HG02610 (cell line): ENCODE measurements at regions not wholly inside any gene's neighbourhood (a gene's known extent, or its start where the extent isn't known, plus 50 kb on each side); places are given as distances from the start of the nearest gene placed in this dataset.

Source experiments
- ATAC-seq: cut with Tn5 transposase; IDR thresholded peaks from one replicate; pipeline ENCODE4 v1.9.1; 2021; ENCODE audit warnings: mild to moderate bottlenecking, moderate library complexity; ENCODE audit not compliant: unreplicated experiment

DNA sequence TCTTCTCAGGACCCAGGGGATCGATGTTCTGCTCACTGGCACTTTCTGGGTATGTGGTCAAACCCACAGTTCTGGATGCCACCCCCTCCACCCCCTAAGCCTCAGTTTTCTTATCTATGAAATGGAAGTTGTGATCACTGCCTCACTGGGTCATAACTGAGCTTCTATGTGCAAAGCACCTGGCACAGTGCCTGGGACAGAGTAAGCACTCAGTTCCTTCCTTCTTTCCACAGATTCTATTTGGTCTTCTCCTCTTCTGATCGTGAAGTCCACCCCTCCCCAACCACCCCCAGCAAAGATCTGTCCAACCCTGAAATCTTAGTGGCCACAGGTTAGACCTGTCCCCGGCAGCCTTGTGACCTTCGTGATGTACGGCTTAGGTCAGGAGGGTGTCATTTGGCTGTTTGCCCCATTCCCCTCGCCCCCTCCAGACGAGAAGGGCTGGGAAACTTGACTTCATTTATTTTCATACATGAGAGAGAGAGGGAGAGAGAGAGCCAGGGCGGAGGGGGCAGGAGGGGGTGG, 181.4 kb downstream of the FGF18 start:
- ATAC-seq = peak; percentile 3

DNA sequence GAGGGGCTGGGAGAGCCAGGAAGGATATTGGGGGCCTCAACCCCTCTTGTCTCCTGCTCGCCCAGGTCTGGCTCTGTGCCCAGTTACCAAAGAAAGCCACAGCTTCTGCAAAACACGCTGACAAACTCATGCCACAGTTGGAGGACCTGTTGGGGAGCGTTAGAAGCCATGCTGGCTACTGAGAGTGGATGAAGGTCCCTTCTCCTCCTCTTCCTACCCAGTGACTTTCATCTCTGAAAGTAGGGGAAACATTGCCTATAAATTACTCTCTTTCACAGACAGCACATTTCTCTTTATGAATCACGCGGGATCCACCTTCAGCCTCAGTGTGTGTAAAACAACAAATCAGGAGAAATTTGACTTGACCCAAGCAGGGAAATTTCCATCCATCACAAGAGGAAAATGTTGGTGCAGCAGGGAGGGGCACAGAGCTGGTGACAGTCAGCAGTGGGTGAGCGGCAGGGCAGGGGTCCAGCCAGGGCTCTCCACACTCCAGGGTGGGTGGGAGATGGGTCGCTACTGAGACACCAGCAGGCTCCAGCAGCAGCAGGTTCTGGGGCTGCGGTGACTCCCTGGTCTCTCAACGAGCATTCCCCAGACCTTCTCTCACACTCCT, 181.9 kb downstream of the FGF18 start:
- ATAC-seq = peak; percentile 72

DNA sequence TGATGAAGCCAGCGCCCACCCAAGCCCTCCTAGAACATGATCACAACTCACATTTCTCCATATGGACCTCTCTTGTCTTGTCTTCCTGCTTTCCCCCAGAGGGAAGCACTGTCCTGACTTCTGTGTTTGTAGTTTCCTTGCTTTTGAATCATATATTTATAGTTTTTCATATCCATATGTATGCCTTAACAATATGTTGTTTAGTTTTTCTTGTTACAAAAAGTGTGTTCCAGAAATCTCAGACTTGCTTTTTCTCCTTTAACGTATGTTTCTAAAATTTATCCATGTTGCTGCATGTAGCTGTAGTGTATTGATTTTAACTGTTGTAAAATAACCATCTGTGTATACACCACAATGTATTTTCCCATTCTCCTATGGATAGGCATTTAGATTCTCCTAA, 182.0 kb upstream of the SMIM23 start:
- no peak for ATAC-seq

GRCh38 chr5:171604195-171604594, 181.4 kb upstream of the SMIM23 start:
- ATAC-seq = no peak

DNA sequence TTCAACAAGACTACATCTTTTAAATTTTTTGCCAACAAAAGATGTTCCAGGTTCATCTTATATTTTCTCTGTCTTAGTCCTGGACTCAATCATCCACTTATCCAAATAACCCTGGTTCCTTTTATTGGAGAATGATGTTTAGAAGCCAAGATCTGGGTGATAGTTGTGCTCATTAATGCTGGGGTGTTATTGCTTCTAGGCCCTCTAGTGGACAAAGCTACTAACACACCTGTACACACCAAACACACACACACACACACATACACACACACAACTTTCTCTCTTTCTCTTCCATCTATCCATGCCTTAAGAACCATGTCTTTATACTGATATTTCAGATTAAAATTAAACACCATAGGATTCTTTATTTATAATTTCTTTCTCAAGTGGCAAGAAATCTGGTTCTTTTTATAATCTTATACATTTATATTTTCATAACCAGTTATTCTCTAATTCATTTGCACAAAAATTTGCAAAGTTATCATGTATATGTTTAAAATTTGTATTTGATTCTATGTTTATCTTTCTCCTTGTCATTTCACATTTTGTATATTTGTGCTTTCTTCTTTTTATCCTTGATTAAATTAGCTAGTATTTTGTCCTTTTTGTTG, 179.1 kb upstream of the SMIM23 start:
- ATAC-seq = no peak

GRCh38 chr5:171607863-171608262, 177.8 kb upstream of the SMIM23 start:
- ATAC-seq = no peak

DNA sequence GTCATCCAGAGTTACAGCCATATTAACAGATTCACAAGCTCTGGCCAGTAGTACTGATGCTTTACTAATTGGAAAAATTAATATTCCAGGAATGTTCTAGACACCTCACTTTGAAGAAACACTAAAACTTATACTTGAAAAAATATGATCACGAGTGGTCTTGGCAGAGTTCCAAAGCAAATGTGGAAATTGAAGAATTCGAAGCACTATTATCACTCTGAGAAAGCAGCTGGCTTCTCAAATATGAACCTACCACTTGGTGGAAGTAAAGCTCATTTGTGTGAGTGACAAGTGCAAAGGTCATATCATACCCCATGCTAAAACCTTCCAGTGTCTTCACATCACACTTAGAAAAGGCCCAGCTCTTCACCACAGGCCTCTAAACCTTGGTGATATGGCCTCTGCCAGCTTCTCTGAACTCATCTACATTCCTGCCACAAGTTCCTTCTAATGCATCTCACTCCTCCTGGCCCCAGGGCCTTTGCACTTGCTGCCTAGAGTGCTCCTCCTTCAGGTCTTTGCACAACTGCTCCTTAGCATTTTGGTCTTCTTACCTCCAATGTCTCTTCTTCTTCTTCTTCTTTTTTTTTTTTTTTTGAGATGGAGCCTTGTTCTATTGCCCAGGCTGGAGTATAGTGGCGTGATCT, 175.7 kb upstream of the SMIM23 start:
- ATAC-seq = no peak

- no peak for ATAC-seq
Measured at GRCh38 chr5:171610686-171611085, 174.9 kb upstream of the SMIM23 start.

DNA sequence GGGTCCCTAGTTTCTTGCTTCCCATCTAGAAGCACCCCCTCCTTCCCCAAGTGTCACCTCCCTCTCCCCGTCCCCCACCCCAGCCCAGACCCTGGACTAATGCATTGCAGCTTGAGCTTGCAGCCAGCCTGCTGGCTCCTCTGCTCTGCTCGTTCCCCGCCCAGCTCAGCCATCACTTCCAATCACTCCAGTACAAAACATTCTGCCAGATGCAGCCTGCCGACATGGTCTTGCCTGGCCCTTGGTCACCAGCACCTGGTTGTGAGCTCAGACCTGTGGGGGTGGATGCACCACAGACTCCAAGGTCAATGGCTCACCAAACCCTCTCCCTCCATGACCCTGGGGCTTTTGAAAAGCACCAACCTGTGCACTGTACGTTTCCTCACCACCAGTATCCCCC, 172.9 kb upstream of the SMIM23 start:
- ATAC-seq = no peak

DNA sequence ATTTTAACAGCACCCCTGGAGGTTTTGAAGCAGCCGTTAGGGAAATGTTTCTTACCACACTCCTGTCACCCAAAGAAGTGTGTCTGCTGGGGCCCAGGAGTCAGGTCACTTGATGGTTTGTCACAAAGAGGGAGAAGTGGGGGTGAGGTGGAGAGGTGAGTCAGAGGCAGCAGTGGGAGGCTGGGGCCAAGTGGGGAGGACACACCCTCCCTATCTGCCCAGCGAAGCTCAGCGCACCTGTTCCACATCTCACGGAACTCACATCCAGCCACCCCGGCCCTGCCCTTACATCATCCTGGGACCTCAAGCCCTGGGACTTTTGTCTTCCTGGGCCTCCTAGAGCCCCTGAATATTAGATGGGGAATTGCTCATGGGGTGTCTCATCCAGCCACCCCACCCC, 171.1 kb upstream of the SMIM23 start:
- ATAC-seq = no peak

DNA sequence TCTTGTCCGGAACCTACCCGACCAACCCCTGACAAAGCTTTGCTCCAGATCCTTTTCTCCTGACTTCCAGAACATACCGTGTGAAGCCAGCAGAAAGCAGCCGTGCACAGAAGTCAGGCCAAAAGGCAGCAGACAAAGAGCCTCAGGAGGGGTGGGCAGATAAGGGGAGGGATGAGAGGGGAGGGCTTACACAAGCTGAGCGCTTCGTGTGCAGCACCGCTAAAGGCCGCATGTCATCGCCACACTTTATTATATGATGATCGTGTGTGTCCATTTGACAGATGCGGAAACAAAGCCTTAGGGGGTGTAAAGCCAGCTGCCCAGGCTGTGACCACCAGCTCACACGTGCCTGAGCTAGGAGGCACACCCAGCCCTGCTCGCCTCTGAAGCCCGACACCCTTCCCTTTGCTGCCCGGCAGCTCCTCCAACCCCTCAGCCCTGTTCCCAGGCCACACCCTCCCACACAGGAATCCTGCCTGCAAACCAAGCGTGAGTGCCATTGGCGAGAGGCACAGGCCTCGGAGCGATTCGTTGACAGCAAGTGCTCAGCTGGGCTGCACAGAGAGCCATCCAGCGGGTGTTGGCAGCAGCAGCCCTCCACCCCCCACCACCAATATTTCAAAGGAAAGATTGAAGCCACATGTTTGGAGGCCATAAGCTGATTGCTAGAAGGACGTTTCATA, 170.5 kb upstream of the SMIM23 start:
- no peak for ATAC-seq

GRCh38 chr5:171615705-171616640, 169.6 kb upstream of the SMIM23 start:
- ATAC-seq = no peak

- ATAC-seq = no peak
Measured at GRCh38 chr5:171617266-171617665, 168.4 kb upstream of the SMIM23 start.

- ATAC-seq = no peak
Measured at GRCh38 chr5:171617817-171618591, 167.6 kb upstream of the SMIM23 start.

GRCh38 chr5:171619196-171619595, 166.4 kb upstream of the SMIM23 start:
- no peak for ATAC-seq

DNA sequence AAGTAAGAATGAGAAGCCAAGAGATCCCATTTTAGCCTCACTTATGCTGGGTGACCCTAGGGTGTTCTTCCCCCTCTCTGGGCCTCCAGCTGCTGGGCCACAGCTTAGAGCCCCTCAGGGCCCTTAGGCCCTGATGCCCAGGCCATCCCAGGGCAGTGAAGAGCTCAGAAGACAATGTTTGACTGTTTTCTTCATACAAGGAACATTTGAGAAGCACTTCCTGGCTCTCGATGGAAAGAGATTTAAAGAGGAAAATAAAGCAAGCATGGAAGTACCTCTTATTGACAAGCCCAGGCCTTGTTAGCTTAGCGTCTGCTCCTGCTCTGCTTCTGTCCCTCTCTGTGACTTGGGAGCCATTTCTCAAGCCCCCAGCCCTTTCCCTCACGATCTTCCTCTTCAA, 165.9 kb upstream of the SMIM23 start:
- no peak for ATAC-seq

DNA sequence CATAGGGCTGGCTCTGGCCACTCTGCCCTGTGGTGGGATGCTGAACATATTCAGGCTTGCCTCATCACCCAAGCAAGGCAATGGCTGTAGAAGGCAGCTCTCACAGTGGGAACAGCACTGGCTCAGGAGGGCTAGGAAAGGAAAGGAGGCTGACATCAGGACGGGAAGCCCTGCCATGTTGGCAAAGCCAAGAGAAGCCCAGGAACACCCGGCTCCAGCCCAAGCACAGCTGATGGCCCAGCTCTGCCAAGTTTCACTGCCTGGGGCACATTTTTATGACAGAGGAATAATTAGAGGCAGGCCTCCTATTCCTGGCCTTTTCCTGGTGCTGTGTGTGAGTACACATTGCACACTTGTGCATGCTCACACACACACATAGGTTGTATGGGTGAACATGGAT, 163.6 kb upstream of the SMIM23 start:
- no peak for ATAC-seq

DNA sequence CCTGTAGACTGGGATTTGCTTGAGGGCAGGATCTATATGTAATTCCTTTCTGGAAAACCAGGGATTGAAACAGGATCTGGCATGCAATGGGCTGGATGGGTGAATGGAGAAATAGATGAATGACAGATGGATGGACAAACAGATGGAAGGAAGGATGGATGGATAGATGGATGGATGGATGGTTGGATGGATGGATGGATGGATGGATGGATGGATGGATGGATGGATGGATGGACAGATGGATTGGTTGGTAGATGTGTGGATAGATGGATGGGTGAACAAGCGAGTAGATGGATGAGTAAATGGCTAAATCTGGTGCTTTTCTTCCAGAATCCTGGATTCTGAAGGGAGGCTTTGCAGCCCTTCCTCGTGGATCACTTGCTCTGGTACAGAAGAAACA, 162.5 kb upstream of the SMIM23 start:
- ATAC-seq = no peak

DNA sequence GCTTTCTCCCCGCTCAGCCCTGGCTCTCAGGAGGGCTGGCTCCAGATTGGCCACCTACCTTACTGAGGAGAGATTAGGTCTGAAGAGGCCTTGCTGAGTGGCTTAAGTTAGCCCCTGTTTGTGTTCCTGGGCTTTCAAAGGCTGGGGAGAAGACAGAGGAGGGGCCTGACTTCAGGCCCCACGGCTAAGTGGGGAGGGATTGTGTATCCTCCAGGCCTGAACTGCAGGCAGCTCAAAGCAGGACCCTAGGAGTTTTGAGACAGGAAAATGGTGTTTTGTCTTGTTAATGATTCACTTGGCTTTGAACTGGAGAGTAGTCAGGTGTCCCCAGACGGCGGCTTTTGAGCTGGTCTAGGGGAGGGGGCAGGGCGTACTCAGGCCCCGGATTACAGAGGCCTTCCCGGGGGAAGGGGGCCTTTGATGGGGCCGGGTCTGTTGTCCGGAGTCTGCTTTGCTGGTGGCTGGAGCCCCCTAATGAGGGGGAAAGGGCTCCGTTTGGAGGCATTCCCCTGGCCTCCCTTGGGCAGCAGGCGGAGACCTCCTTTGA, 162.0 kb upstream of the SMIM23 start:
- ATAC-seq = no peak

GRCh38 chr5:171624396-171624795, 161.2 kb upstream of the SMIM23 start:
- no peak for ATAC-seq
